ENCODE measurements at regions not wholly inside any gene's neighbourhood (a gene's known extent, or its start where the extent isn't known, plus 50 kb on each side); places are given as distances from the start of the nearest gene placed in this dataset.

DNA sequence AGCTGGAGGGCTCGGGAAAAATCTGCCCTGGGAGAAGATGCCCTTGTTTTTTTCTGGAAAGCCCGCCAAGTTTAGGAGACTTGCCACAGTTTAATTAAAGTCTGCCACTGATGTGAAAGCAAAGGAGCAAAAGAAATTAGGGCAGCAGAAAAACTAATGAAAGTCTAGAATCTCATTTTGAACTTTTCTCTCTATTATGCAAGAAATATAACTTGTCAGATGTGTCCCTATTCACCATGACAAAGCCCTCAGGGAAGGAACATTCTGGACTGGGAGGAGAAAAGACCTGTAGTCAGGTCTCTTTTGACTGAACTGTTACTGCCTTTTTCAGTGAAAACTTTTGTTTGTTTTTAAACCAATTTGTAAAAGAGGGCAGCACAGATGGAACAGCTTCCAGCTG, 715.5 kb downstream of the SORCS3 start:
- H3K27ac ChIP-seq (ENCODE audit: insufficient read depth, low read depth, low read length), result no peak overlapping the region
- no peak overlapping the region for H3K9ac ChIP-seq (replicated peaks; ENCODE audit: extremely low read depth, insufficient read depth, low read length)
- no peaks in the 10 kb centered on the region for H3K4me1 ChIP-seq (ENCODE audit: control insufficient read depth, extremely low read depth, insufficient read depth, low read length)
- TF ChIP-seq, protein P1, sequence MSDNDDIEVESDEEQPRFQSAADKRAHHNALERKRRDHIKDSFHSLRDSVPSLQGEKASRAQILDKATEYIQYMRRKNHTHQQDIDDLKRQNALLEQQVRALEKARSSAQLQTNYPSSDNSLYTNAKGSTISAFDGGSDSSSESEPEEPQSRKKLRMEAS (IDR thresholded peaks at IDR 0.05; ENCODE audit: insufficient read depth, insufficient read length), result no peak
- no peak for TF ChIP-seq MYC (IDR thresholded peaks at IDR 0.05; ENCODE audit: low read depth, low read length)
- no peak for TF ChIP-seq JUN (IDR thresholded peaks at IDR 0.05; ENCODE audit: borderline replicate concordance, insufficient read depth, insufficient read length, low read depth)
- TF ChIP-seq EZH2 (IDR thresholded peaks at IDR 0.05; ENCODE audit: borderline replicate concordance, low read depth, low read length, severe bottlenecking), result no peak
- no peak for TF ChIP-seq POLR2A (IDR thresholded peaks at IDR 0.05; ENCODE audit: low read depth, low read length)
- TF ChIP-seq, protein P2, sequence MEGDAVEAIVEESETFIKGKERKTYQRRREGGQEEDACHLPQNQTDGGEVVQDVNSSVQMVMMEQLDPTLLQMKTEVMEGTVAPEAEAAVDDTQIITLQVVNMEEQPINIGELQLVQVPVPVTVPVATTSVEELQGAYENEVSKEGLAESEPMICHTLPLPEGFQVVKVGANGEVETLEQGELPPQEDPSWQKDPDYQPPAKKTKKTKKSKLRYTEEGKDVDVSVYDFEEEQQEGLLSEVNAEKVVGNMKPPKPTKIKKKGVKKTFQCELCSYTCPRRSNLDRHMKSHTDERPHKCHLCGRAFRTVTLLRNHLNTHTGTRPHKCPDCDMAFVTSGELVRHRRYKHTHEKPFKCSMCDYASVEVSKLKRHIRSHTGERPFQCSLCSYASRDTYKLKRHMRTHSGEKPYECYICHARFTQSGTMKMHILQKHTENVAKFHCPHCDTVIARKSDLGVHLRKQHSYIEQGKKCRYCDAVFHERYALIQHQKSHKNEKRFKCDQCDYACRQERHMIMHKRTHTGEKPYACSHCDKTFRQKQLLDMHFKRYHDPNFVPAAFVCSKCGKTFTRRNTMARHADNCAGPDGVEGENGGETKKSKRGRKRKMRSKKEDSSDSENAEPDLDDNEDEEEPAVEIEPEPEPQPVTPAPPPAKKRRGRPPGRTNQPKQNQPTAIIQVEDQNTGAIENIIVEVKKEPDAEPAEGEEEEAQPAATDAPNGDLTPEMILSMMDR (IDR thresholded peaks at IDR 0.05; ENCODE audit: extremely low read depth in 1 of 2, insufficient read depth in 1 of 2, low read depth in 1 of 2, low read length in 2 of 2), result no peak
- no peaks in the 10 kb centered on the region for H4K20me1 ChIP-seq (replicated peaks; ENCODE audit: control insufficient read depth, extremely low read depth, insufficient read depth, low read length)
- H3K27me3 ChIP-seq (ENCODE audit: control insufficient read depth in 2 of 2, insufficient read depth in 2 of 2, low read length in 2 of 2), result no peaks in the 10 kb centered on the region
- intact Hi-C loops (cut with micrococcal nuclease), result no loop called here
- no peaks in the 10 kb centered on the region for H3K79me2 ChIP-seq (ENCODE audit: control insufficient read depth, insufficient read depth, low read length)
- POLR2A ChIA-PET, result no interaction called here
- H3K4me3 ChIP-seq (replicated peaks in 1 of 3; ENCODE audit: insufficient read depth in 1 of 3, low read depth in 1 of 3, low read length in 3 of 3), result no peak overlapping the region
- no peak for DNase-seq (ENCODE audit: low read depth, low spot score)
- H3K9me3 ChIP-seq (replicated peaks; ENCODE audit: control insufficient read depth, insufficient read depth, low read length), result no peaks in the 10 kb centered on the region
- CTCF ChIA-PET, result no interaction called here
- no peak for FAIRE-seq
- H3K9me1 ChIP-seq (replicated peaks; ENCODE audit: control insufficient read depth, extremely low read depth, insufficient read depth, low read length), result no peaks in the 10 kb centered on the region
- H3K4me2 ChIP-seq (ENCODE audit: insufficient read depth, low read length), result no peak overlapping the region
- no peaks in the 10 kb centered on the region for H3K36me3 ChIP-seq (ENCODE audit: control insufficient read depth in 2 of 2, extremely low read depth in 1 of 2, insufficient read depth in 2 of 2, low read length in 2 of 2)
- no peak overlapping the region for H2AFZ ChIP-seq (ENCODE audit: low read depth, low read length)
- BruUV-seq (replicated peaks), result no TSS peak
- dilution Hi-C loops (cut with MboI; ENCODE audit: extremely low pct_ligation_motif_present, low sequenced_read_pairs), result no loop called here

DNA sequence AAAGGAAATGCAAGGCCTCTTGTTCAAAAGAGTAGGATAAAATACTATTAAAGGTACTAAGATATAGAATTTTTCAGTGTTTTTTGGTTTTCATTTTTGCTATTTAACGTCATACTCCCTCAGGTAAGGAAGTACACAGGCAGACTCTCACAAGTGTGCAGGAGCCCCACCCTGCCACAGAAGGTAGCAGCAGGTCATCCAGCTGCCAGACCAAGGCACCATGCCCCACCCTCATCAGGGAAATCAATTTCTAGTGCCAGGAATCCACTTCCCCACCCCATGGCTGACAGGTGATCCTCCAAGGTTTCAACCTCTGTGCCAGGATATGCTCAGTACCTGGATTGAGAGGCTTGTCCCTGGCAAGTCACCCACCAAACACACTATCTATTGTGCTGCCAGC, 712.9 kb downstream of the SORCS3 start:
- intact Hi-C loops (cut with micrococcal nuclease) (no loop called here), dilution Hi-C loops (cut with MboI; ENCODE audit: extremely low pct_ligation_motif_present, low sequenced_read_pairs) (no loop called here)
- POLR2A ChIA-PET, result no interaction called here
- no peaks in the 10 kb centered on the region for H3K79me2 ChIP-seq (ENCODE audit: control insufficient read depth, insufficient read depth, low read length)
- H3K9me1 ChIP-seq (replicated peaks; ENCODE audit: control insufficient read depth, extremely low read depth, insufficient read depth, low read length), result no peaks in the 10 kb centered on the region
- FAIRE-seq, result no peak
- no peak overlapping the region for H3K4me3 ChIP-seq (replicated peaks in 1 of 3; ENCODE audit: insufficient read depth in 1 of 3, low read depth in 1 of 3, low read length in 3 of 3)
- no peak for DNase-seq (ENCODE audit: low read depth, low spot score)
- TF ChIP-seq MYC (IDR thresholded peaks at IDR 0.05; ENCODE audit: low read depth, low read length) (no peak), FOS (IDR thresholded peaks at IDR 0.05; ENCODE audit: borderline replicate concordance, insufficient read depth, low read length) (no peak), JUN (IDR thresholded peaks at IDR 0.05; ENCODE audit: borderline replicate concordance, insufficient read depth, insufficient read length, low read depth) (no peak), EZH2 (IDR thresholded peaks at IDR 0.05; ENCODE audit: borderline replicate concordance, low read depth, low read length, severe bottlenecking) (no peak), GATA2 (IDR thresholded peaks at IDR 0.05; ENCODE audit: insufficient read depth, insufficient read length, low read depth, low read length) (no peak), POLR2AphosphoS5 (IDR thresholded peaks at IDR 0.05; ENCODE audit: insufficient read depth, low read depth, low read length) (no peak), POLR2A (IDR thresholded peaks at IDR 0.05; ENCODE audit: low read depth, low read length) (no peak)
- TF ChIP-seq, protein P2 (IDR thresholded peaks at IDR 0.05; ENCODE audit: extremely low read depth in 1 of 2, insufficient read depth in 1 of 2, low read depth in 1 of 2, low read length in 2 of 2), result no peak
- TF ChIP-seq, protein P1 (IDR thresholded peaks at IDR 0.05; ENCODE audit: insufficient read depth, insufficient read length), result no peak
- no peak overlapping the region for H3K9ac ChIP-seq (replicated peaks; ENCODE audit: extremely low read depth, insufficient read depth, low read length)
- no peak overlapping the region for H3K27ac ChIP-seq (ENCODE audit: insufficient read depth, low read depth, low read length)
- H3K4me1 ChIP-seq (ENCODE audit: control insufficient read depth, extremely low read depth, insufficient read depth, low read length), result no peaks in the 10 kb centered on the region
- no peaks in the 10 kb centered on the region for H3K36me3 ChIP-seq (ENCODE audit: control insufficient read depth in 2 of 2, extremely low read depth in 1 of 2, insufficient read depth in 2 of 2, low read length in 2 of 2)
- no TSS peak for BruUV-seq (replicated peaks)
- H2AFZ ChIP-seq (ENCODE audit: low read depth, low read length), result no peak overlapping the region
- no peaks in the 10 kb centered on the region for H4K20me1 ChIP-seq (replicated peaks; ENCODE audit: control insufficient read depth, extremely low read depth, insufficient read depth, low read length)
- CTCF ChIA-PET, result no interaction called here
- no peak overlapping the region for H3K4me2 ChIP-seq (ENCODE audit: insufficient read depth, low read length)
- no peaks in the 10 kb centered on the region for H3K9me3 ChIP-seq (replicated peaks; ENCODE audit: control insufficient read depth, insufficient read depth, low read length)
- H3K27me3 ChIP-seq (ENCODE audit: control insufficient read depth in 2 of 2, insufficient read depth in 2 of 2, low read length in 2 of 2), result no peaks in the 10 kb centered on the region

Measured in endothelial cell of umbilical vein (primary cell).